OCI-LY3 (cell line): ENCODE measurements at regions not wholly inside any gene's neighbourhood (a gene's known extent, or its start where the extent isn't known, plus 50 kb on each side); places are given as distances from the start of the nearest gene placed in this dataset.
"Not testable (repeated sequence)": the region's sequence is repeated elsewhere in the genome, so short reads cannot be mapped to it uniquely, and the experiment has no call there.

Experiments used
- EZH2phosphoT487 ChIP-seq: fragments of 200-600 bp; shearing (Covaris generic); IDR thresholded peaks from 2 replicates; pipeline ENCODE4 v1.6.1; 2018; ENCODE audit warnings: antibody characterized with exemption, mixed run types, low read depth
- TF ChIP-seq, protein P1 (sequence below): fragments of 200-600, 300-600 bp; sonication (generic); IDR thresholded peaks from 2 replicates; pipeline ENCODE4 v1.5.1; 2014; ENCODE audit warnings: antibody characterized with exemption, low read length, low read depth

DNA sequence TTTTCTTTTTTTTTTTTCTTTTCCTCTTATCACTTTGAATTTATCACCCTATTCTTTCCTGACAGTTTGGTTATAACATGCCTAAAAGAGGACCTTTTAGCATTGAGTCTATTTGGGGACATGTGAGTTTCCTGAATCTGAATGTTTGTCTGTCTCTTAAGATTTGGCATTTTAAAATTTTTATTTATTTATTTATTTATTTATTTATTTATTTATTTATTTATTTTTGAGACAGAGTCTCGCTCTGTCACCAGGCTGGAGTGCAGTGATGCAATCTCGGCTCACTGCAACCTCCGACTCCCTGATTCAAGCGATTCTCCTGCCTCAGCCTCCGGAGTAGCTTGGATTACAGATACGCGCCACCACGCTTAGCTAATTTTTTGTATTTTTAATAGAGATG, 412.4 kb downstream of the ZBBX start:
- TF ChIP-seq, protein P1, sequence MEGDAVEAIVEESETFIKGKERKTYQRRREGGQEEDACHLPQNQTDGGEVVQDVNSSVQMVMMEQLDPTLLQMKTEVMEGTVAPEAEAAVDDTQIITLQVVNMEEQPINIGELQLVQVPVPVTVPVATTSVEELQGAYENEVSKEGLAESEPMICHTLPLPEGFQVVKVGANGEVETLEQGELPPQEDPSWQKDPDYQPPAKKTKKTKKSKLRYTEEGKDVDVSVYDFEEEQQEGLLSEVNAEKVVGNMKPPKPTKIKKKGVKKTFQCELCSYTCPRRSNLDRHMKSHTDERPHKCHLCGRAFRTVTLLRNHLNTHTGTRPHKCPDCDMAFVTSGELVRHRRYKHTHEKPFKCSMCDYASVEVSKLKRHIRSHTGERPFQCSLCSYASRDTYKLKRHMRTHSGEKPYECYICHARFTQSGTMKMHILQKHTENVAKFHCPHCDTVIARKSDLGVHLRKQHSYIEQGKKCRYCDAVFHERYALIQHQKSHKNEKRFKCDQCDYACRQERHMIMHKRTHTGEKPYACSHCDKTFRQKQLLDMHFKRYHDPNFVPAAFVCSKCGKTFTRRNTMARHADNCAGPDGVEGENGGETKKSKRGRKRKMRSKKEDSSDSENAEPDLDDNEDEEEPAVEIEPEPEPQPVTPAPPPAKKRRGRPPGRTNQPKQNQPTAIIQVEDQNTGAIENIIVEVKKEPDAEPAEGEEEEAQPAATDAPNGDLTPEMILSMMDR = not testable (repeated sequence)
- not testable (repeated sequence) for TF ChIP-seq EZH2phosphoT487
